GM21786 (cell line): ENCODE measurements at regions not wholly inside any gene's neighbourhood (a gene's known extent, or its start where the extent isn't known, plus 50 kb on each side); places are given as distances from the start of the nearest gene placed in this dataset.
"Not testable (repeated sequence)": the region's sequence is repeated elsewhere in the genome, so short reads cannot be mapped to it uniquely, and the experiment has no call there.

Experiments used
- ATAC-seq: cut with Tn5 transposase; IDR thresholded peaks from one replicate; pipeline ENCODE4 v1.9.1; 2021; ENCODE audit not compliant: unreplicated experiment

GRCh38 chr5:112472614-112473013, 53.5 kb upstream of the EPB41L4A start:
- no peak for ATAC-seq

GRCh38 chr5:112473989-112474388, 54.9 kb upstream of the EPB41L4A start:
- no peak for ATAC-seq

GRCh38 chr5:112475747-112476365, 56.8 kb upstream of the EPB41L4A start:
- ATAC-seq = no peak

GRCh38 chr5:112479418-112479817, 60.3 kb upstream of the EPB41L4A start:
- ATAC-seq = no peak

- no peak for ATAC-seq
Measured at GRCh38 chr5:112480501-112480900, 61.4 kb upstream of the EPB41L4A start.

GRCh38 chr5:112483704-112484103, 64.6 kb upstream of the EPB41L4A start:
- no peak for ATAC-seq

- no peak for ATAC-seq
Measured at GRCh38 chr5:112485934-112486355, 66.9 kb upstream of the EPB41L4A start.

GRCh38 chr5:112491257-112491656, 72.2 kb upstream of the EPB41L4A start:
- ATAC-seq = no peak

- peak; percentile 99 for ATAC-seq
Measured at GRCh38 chr5:112492291-112492690, 73.2 kb upstream of the EPB41L4A start.

- ATAC-seq = not testable (repeated sequence)
Measured at GRCh38 chr5:112503749-112504501, 84.8 kb upstream of the EPB41L4A start.

GRCh38 chr5:112509097-112509496, 90.0 kb upstream of the EPB41L4A start:
- ATAC-seq = not testable (repeated sequence)

GRCh38 chr5:112511920-112512319, 92.8 kb upstream of the EPB41L4A start:
- ATAC-seq = no peak

- no peak for ATAC-seq
Measured at GRCh38 chr5:112512901-112513300, 93.8 kb upstream of the EPB41L4A start.

- ATAC-seq = no peak
Measured at GRCh38 chr5:112514111-112514510, 95.0 kb upstream of the EPB41L4A start.

- not testable (repeated sequence) for ATAC-seq
Measured at GRCh38 chr5:112520474-112520873, 101.4 kb upstream of the EPB41L4A start.

GRCh38 chr5:112522891-112523673, 104.0 kb upstream of the EPB41L4A start:
- peak; percentile 70 for ATAC-seq

GRCh38 chr5:112523674-112524263, 104.7 kb upstream of the EPB41L4A start:
- peak; percentile 70 for ATAC-seq

GRCh38 chr5:112525217-112525616, 106.1 kb upstream of the EPB41L4A start:
- no peak for ATAC-seq

GRCh38 chr5:112528928-112529327, 109.9 kb upstream of the EPB41L4A start:
- no peak for ATAC-seq

GRCh38 chr5:112529525-112529924, 110.4 kb upstream of the EPB41L4A start:
- ATAC-seq = peak; percentile 50

- peak; percentile 34 for ATAC-seq
Measured at GRCh38 chr5:112532654-112533360, 113.7 kb upstream of the EPB41L4A start.
